ENCODE measurements at regions not wholly inside any gene's neighbourhood (a gene's known extent, or its start where the extent isn't known, plus 50 kb on each side); places are given as distances from the start of the nearest gene placed in this dataset.
"Not testable (repeated sequence)": the region's sequence is repeated elsewhere in the genome, so short reads cannot be mapped to it uniquely, and the experiment has no call there.

DNA sequence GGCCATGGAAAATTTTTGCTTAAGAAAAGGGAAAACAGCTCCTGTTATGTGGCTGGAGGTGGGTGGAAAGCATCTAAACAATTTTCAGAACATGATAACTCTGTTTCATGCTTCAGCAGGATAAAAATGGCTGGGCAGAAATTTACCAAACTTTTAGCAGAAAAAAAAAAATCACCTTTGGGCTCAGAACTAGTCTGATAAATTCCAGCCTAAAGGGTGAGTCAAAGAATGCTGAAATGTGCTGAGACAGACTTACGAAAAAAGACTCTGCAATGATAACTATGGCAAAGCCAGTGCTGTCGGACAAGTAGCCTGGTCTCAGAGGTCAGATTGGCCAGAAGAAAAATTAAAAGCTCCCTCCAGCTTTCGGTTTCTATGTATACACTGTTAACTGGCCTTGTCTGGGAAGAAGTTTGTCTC, 123.6 kb downstream of the LRATD1 start:
- peak; percentile 46 for DNase-seq

DNA sequence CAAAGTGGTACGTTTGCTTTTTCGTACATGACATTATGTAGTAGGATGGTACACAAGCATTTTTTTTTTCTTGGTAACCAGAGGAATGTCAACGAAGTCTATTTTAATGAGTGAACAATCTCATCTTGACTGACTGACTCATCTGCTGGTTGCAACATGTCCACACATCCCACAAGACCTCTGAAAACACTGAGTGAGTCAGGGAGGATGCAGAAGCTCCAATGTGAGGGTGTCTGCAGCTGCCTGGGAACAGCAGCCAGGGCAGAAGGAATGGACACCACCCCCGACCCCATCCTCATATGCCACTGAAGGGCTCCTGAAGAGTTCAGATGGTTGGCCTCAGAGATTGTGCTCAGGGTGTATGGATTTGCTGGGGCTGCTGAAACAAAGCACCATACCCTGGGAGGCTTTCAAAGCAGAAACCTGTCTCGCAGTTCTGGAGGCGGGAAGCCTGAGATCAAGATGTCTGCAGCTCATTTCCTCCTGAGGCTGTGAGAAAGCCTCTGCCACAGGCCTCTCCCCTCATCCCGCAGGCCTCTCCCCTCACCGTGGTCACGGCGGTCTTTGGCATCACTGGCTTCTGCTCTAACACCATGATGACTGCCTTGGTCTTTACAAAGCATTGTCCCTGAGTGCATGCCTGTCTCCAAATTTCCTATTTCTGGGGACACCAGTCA, 124.6 kb downstream of the LRATD1 start:
- peak; percentile 93 for DNase-seq

DNA sequence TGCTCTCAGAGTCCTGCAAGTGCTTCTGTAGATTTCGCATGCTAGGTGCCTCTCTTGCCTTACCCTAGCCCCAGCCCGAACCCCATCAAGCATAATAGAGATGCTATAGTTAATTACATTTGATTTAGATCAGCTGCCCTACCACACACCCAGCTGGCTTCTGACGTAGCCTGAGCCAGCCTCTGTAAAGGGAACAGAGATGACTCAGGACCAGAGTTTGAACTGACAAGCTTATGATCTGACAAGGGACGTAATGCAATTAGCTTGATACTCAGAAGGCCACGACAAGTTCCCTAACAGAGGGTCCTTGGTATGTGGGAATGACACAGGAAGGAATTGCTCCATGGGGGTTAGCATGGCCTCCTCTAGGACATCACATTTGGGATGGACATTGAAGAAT, 126.6 kb downstream of the LRATD1 start:
- no peak for DNase-seq

DNA sequence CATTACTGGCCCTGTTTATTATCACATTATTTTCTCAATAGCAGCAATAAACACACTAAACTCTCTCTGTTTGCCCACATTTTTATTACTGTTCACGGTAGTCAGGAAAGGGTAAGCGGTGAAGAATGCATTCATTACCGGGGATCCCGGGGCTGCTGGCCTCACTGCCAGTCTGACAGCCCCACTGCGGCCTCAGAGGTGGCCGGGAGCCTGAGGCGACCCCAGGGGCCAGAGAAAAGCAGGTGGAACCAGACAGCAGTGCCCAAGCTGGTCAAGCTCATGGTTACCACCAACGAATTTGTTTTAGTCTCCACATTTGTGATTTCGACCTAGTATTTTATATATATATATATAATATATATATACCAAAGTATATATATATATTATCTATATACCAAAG, 127.7 kb downstream of the LRATD1 start:
- DNase-seq = no peak

DNA sequence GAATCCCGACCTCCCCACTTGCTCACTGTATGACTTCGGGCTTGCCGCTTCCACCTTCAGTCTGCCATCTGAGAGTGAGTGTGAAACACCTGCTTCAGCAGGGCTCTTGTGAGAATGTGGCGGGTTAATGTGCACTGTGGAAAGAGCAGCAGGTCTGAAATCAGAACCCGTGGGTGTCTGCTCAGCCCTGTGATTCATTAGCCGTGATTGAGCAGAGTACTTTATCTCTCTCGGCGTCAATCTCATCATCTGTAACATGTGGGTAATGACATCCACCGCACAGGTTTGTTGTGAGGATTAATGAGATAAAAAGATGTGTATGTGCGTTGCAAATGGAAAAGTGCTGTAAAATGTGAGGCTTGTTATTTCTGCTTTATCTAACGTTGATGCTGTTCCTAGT, 128.6 kb downstream of the LRATD1 start:
- peak; percentile 41 for DNase-seq

DNA sequence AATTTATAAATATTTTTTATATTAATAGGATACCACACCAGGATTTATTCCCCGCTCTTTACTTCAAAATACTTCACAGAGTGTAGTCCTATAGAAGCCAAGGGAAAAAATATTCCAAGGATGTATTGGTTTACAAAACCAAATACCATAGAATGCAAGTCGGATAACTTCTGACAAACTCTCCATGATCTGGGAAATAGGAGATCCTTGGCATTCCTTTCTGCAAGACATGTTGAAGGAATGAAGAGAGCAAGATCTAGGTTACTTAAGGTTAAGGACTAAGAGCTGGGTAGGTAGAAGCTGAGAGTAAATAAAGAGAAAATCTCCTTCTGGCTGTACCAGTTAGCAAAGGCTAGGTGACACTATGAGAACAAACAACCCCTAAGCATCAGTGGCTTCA, 141.2 kb downstream of the LRATD1 start:
- DNase-seq = no peak

DNA sequence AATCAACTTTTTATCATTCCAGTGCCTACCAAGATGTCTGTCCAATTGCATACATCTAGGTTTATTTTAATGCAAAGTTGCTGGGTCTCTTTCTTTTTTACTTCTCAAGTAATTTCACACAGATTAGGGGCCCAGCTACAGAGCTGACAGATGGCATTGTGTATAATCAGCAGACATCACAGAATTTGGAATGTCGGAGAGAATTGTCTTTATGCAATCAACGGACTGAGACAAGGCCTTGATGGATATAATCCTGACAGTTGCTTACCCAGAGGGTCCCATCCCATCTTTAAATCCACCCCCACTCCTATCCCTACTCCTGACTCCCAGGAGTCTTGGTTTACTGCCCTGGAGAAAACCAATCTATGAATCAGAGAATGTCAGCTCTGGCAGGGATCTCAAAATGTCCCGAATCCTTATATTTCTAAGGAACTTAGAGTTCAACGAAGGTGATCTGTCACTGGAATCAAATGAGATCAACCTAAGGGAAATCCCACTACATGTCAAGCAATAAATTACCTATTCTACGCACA, 142.0 kb downstream of the LRATD1 start:
- DNase-seq = no peak

DNA sequence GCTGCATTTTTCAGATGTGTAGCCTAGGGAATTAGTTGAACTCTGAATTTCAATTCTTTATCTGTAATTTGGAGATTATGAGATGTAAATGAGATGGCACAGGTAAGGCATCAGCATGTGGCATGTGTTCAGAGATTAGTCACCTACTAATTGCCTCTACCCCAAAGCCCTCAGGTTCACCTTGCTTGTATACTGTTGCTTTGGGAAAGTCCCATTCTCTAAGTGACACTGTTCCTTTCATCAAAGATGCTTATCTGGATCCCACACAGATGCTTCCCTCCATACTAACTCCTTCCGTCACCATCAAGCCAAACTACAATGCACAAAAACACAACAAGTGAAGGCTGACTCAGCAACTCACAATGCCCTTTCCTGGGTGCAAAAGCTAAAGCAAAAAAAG, 143.7 kb downstream of the LRATD1 start:
- DNase-seq = no peak

DNA sequence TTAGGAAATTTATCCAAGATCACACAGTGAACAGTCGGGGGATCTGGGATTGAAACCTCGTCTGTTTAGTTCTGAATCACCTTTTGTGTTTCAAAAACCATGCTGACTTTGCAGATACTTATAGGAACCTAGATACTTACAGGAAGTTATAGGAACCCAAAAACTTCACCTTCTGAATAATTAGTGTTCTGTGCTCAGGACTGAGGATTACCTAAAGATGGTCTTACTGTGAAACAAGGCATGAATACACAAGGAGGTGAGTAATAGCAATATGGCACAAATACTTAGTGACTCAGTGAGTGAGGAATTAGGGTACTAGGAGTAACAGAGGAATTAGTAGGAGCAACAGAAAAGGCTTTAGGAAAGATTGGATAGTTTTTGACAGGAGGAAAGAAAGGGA, 145.5 kb downstream of the LRATD1 start:
- peak; percentile 33 for DNase-seq

DNA sequence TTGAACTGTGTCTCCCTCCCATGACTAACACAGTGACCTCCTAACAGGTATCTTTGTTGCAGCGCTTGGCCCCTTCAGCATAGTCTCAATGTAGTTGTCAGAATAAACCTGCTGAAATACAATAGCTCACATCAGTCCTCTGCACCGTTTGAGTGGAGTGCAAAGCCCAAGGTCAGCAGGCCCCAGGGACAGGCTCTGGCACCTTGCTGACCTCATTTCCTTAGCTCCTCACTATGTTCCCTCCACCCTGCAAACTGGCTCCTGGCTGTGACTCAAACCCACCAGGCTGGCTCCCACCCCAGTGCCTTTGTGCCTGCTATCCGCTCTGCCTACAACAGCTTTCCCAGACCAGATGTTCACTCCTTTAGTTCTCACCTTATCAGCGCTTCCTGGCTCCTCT, 146.7 kb downstream of the LRATD1 start:
- DNase-seq = peak; percentile 7

DNA sequence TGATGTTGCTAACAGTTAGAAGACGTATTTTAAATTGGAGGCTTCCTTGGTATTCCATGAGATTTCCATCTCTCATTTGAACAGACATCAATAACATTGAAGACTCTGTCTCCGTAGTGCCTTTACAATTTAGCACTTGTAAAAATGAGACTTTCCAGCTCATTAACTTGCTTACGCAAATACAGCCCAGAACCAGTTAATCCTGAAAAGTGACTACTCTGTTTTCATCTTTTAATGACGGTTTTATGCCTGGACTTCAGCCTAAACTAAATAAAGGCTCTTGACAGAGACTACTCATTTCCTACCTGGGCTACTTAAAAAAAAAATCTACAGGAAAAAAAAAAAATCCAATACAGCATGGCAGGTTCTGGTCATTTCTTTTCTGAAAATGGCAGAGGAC, 148.6 kb downstream of the LRATD1 start:
- DNase-seq = peak; percentile 12

DNA sequence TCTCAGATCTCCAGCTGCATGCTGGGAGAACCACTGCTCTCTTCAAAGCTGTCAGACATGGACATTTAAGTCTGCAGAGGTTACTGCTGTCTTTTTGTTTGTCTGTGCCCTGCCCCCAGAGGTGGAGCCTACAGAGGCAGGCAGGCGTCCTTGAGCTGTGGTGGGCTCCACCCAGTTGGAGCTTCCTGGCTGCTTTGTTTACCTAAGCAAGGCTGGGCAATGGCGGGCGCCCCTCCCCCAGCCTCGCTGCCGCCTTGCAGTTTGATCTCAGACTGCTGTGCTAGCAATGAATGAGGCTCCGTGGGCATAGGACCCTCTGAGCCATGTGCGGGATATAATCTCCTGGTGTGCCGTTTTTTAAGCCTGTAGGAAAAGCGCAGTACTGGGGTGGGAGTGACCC, 156.3 kb downstream of the LRATD1 start:
- not testable (repeated sequence) for DNase-seq

DNA sequence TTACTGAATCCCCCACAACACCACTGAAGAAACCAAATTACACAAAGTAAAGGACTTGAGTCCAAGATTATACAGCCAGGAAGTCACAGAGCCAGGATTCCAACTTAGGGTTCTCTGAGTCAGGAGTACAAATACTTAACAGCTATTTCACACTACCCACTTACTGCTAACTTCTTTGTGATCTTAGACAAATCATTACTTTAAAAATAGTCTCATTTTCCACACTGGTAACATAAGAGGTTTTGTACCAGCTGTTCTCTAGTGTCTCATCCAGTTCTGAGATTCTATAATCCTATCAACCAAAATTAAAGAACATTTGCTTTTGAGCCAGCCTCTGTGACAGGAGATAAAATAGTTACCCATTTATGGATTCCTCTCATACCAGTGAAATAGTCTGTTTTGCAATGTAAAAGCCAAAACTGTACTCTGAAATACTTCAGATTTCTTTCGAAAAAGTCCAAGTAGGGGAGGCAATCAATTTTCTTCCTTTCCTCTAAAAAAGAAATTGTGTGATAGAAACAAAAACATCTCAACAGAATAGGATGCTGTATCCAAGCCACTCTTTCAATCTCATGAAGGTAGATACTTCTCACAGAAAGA, 157.6 kb downstream of the LRATD1 start:
- no peak for DNase-seq

DNA sequence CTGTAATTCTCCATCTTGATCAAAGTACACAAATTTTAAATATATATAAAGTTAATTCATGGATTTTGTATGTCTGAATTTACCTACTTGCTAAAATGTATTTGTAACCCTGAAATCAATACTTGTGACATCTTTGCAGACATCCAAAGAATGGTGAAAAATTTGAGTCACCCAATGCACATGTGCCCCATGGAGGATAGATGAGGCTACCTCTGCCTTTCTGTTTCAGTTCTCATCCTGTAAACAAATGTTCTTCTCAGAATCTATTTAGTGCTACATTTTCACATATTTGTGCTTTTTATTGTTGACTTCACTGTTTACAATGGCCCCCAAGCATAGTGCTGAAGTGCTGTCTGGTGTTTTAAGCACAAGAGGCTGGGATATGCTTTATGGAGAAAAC, 171.5 kb downstream of the LRATD1 start:
- no peak for DNase-seq

DNA sequence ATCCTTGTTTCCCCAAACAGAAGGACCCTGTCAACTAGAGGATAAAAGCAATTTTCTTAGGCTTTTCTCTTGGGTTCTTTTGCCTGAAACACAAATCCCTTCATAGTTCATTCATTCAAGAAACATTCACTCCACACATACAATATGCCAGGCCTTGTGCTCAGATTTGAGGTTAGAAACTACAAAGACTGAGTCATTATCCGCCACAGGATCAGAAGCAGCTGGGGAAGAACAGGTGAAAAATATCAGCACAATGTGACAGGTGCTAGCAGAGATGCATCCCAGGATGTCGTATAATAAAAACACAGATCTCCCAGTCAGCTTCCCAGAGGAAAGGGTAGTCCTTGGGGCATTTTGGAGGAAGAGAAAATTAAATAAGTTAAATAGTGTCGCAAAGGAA, 172.4 kb downstream of the LRATD1 start:
- DNase-seq = no peak

DNA sequence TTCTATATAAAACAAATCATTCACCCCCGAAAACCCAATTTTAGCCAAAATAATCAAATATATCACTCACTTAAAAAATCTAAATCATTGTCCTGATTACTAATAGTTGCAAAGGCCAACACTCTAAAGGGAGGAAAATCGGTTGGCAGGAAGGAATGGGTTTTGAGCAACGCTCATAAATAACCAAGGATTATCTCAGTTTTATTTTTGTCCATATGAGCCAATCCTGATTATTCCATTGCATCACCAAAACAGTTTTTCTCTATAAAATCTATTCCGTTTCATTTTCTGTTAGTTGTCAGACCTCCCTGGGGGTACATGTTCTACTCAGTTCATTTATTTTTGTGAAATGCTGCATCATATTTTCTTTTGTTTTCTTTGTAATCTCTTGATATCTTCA, 174.1 kb downstream of the LRATD1 start:
- DNase-seq = no peak

DNA sequence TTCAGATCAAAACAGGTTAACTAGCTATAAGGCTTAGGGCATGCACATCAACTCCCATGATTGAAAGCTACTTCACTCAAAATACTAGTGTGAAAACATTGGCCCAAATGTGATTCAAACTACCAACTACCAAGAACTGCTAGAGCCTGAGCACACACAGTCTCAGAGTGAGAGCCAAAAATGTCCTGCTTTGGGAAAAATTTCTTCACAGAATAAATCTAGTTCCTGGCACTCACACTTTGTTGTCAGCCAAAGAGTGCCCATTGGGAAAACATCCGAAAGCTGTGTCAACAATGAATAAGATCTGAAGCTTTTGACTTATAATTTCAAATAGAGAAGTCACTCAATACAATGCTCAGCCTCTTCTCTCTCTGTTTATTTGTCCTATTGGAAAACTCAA, 182.7 kb downstream of the LRATD1 start:
- no peak for DNase-seq

DNA sequence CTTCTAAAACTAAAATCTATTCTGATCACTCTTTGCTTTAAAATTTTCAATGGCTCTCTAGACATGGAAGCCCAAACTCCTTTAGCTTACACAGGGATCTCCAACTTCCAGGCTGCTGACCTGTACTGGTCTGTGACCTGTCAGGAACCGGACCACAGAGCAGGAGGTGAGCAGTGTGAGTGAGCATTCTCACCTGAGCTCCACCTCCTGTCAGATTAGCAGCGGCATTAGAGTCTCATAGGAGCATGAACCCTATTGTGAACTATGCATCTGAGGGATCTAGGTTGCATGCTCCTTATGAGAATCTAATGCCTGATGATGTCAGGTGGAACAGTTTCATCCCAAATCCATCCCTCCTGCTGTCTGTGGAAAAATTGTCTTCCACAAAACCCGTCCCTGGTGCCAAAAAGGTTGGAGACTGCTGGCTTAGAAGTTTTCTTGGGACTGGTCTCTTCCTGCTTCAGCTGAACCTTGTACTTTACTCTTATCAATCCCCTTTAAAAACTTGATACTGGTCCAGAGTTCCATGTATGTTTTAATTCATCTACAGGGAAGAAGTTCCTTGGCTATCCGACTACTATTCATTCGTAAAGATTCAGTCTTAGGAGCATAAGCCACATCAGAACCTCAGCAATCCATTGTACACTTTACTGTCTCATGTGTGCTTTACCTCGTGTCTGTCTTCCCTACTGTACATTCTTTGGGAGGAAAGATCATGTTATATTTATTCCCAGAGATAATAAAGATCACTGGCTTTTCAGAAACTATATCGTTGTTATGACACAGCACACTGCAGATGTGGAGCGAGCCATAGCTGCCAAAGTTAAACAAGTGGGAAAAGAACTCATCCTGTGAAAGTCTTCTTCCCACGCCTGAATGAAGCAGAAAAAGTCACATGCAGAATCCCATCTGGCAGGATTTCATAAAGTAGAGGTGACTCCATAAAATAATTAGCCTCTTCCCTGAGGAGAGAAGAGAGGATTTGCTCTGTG, 183.8 kb downstream of the LRATD1 start:
- no peak for DNase-seq

DNA sequence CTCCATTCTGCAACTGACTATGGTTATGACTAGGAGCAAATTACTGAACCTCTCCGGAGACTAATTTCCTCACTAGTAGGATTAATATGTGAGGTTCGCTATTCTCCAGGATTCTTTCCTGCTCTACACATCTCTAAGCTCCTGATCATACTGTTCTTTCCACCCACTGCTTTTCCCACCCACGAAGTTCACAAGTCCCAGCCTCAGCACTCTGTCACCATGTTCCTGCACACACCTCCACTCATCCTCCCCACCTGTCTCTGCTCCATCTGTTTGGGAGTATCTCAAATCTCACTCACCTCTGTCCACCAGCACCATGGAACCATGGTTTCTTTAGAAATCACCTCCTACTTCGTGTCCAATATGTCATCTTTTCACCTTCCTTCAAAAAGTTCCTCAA, 185.3 kb downstream of the LRATD1 start:
- DNase-seq = no peak

DNA sequence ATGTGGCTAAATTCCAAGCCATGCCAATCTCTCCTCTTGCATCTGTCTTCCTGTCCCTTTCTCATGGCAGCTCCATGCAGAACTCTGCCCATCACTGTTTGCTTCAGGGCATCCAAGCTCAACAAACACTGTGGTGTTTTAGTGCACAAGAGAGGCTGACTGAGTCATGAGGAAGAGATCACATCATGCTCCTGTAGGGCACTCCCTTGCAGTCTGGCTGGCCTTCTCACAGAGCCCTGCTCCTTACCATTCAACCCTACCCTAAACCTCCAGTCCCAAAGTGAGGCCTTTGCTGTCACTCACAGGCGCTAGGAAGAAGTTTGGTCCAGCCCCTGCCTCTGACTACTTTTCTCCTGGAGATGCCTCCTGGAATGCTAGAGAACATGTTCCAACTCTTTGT, 194.0 kb downstream of the LRATD1 start:
- no peak for DNase-seq

DNA sequence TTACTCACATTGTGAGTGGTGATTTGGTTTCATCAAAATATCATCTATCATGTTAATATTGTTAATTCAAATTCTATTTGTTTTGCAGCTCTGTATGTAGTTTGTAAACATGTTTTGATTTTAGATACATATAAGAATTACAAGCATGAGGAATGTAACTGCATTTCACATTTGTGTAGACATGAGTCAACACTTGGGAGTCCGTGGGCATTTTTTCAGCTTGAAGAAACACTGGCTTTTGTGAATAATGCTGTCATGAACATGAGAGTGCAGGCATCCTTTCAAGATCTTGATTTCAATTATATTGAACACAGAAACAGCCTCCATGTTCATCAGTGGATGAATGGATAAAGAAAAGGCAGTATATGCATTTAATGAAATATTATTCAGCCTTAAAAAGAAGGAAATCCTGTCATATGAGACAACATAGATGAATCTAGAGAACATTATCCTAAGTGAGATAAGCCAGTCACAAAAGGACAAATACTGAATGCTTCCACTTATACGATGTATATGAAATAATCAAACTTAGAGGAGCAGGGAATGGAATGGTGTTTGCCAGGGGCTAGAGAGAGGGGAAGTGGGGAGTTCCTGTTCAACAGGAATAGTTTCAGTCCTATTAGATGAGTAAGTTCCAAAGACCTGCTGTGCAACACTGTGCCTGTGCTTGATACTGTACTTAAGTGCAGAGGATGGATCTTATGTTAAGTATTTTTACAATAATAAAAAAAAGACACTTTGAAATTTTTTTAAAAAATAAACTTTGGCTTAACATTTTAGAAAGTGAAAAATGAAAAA, 194.9 kb downstream of the LRATD1 start:
- DNase-seq = no peak

DNA sequence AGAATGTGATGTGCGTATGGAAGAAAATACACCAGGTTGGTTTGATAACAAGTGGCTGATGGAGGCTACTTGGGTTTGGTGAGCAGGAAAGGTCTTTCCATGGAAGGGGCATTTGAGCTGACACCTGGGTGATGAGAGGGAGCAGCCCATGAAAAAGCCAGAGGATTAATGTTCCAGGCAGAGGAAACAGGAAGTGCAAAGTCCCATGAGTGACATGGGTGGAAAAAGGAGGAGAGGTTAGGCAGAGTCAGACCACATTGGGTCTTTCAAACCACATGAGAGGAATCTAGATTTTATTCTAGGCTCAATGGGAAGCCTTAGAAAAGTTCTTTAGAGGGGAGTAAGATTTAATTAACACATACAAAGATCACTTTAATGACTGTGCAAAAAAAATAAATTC, 195.7 kb downstream of the LRATD1 start:
- no peak for DNase-seq

DNA sequence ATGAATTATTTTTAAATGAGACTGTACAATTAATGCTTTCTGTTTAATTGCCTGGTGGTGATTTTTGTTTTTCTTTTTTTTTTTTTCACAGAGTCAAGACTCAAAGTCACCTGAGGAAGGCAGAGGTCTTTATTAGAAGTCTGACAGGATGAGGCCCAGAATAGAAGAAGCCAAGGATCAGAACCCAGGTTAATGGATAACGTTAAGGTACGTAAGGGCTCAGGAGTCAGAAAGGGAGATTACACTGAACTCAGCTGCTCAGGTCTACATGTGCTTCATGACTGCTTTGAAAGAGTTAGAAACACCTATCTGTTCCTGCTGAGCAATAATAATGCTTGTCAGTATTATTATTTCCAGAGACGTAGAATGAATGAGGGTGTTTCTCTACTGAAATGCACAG, 196.5 kb downstream of the LRATD1 start:
- no peak for DNase-seq

All from kidney glomerular epithelial cell (primary cell).